Calu3 (cell line): ENCODE measurements at regions not wholly inside any gene's neighbourhood (a gene's known extent, or its start where the extent isn't known, plus 50 kb on each side); places are given as distances from the start of the nearest gene placed in this dataset.

Experiments used
- BruUV-seq: library from RNA; stranded (reverse); fragments of 400-500 nt; replicated peaks from 2 replicates; lab custom pipeline; 2021; lab: Mats Ljungman, UMichigan
- CTCF ChIA-PET: fragments of 300-600 bp; sonication (Branson Sonifier 250); formaldehyde crosslinking; loops from one replicate; lab custom pipeline; 2022; ENCODE audit warnings: antibody characterized with exemption; lab: Charles Lee
- DNase-seq: peaks from one replicate; pipeline ENCODE4 v3.0.0; 2022
- H3K27ac Mint-ChIP-seq: one replicate; pipeline ENCODE4 v1.8.0; 2022; ENCODE audit warnings: mixed read lengths; ENCODE audit not compliant: unreplicated experiment
- H3K27me3 Mint-ChIP-seq: one replicate; pipeline ENCODE4 v1.8.0; 2022; ENCODE audit warnings: mixed read lengths; ENCODE audit not compliant: unreplicated experiment
- H3K36me3 Mint-ChIP-seq: one replicate; pipeline ENCODE4 v1.8.0; 2022; ENCODE audit warnings: mild to moderate bottlenecking, moderate library complexity, mixed read lengths; ENCODE audit not compliant: insufficient read depth, unreplicated experiment
- H3K4me1 Mint-ChIP-seq: one replicate; pipeline ENCODE4 v1.8.0; 2022; ENCODE audit warnings: mild to moderate bottlenecking, low read depth, mixed read lengths; ENCODE audit not compliant: unreplicated experiment
- H3K4me3 Mint-ChIP-seq: one replicate; pipeline ENCODE4 v1.8.0; 2022; ENCODE audit warnings: mild to moderate bottlenecking, low read depth, moderate library complexity, mixed read lengths; ENCODE audit not compliant: unreplicated experiment
- H3K9me3 Mint-ChIP-seq: one replicate; pipeline ENCODE4 v1.8.0; 2022; ENCODE audit warnings: low read depth, mixed read lengths; ENCODE audit not compliant: unreplicated experiment
- intact Hi-C: fragments of 100-400 bp; cut with micrococcal nuclease; formaldehyde crosslinking; loops from one replicate; pipeline ENCODE4 v1.10.0; 2022; ENCODE audit not compliant: unreplicated experiment
- TF ChIP-seq, protein P1 (sequence below): fragments of 200-600 bp; IDR thresholded peaks from one replicate; pipeline ENCODE4 v1.8.0; 2022; ENCODE audit warnings: antibody characterized with exemption; ENCODE audit not compliant: unreplicated experiment

DNA sequence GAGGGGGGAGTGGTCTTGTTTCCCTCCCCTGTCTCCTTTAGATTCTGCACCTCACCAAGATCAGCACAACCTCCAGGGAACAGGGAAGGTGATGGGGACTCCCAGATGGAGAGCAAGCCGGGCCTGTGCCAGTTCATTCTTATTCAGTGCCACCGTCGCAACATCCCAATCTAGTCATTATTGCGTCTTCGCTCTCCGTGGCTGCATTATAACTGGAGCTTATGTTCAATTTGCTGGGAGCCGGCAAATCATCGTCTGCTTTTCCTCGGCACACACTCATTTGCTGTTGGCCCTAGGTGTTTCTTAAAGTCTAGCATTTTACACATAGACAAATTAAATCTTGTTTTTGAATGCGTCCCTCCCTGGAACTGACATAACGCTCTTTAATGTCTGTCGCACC, 1269.7 kb downstream of the BRD1 start:
- intact Hi-C loops, result no loop called here
- DNase-seq, result no peak
- BruUV-seq, result no TSS peak
- Mint-ChIP-seq H3K27me3 (no peaks in the 10 kb centered on the region), H3K4me1 (no peaks in the 10 kb centered on the region), H3K4me3 (no peak overlapping the region), H3K9me3 (peaks cover 8% of the 10 kb centered on the region), H3K36me3 (peaks cover 7% of the 10 kb centered on the region), H3K27ac (no peak overlapping the region)
- CTCF ChIA-PET, result no interaction called here
- TF ChIP-seq, protein P1, sequence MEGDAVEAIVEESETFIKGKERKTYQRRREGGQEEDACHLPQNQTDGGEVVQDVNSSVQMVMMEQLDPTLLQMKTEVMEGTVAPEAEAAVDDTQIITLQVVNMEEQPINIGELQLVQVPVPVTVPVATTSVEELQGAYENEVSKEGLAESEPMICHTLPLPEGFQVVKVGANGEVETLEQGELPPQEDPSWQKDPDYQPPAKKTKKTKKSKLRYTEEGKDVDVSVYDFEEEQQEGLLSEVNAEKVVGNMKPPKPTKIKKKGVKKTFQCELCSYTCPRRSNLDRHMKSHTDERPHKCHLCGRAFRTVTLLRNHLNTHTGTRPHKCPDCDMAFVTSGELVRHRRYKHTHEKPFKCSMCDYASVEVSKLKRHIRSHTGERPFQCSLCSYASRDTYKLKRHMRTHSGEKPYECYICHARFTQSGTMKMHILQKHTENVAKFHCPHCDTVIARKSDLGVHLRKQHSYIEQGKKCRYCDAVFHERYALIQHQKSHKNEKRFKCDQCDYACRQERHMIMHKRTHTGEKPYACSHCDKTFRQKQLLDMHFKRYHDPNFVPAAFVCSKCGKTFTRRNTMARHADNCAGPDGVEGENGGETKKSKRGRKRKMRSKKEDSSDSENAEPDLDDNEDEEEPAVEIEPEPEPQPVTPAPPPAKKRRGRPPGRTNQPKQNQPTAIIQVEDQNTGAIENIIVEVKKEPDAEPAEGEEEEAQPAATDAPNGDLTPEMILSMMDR, result no peak

DNA sequence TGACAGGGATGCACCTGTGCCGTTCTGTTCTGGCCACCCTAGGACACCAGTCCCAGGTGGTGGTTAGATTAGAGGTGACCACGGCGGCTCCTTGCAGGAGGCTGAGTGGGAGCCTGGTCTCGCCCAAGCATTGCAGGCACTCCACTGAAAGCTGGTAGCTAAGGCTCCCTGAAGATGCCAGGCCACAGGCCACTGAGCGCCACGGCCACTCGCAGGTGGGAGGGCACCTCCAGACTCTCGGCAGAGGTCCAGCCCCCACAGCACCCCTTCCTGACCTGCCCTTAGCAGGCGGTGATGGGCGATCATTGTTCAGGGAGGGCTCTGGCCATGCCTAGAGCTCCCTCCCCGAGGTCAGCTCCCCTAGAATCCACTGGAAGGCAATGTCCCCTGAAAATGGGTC, 1270.2 kb downstream of the BRD1 start:
- BruUV-seq, result no TSS peak
- H3K9me3 Mint-ChIP-seq, result peaks cover 6% of the 10 kb centered on the region
- H3K4me3 Mint-ChIP-seq, result no peak overlapping the region
- TF ChIP-seq, protein P1, result no peak
- no peak for DNase-seq
- no peaks in the 10 kb centered on the region for H3K27me3 Mint-ChIP-seq
- intact Hi-C loops, result no loop called here
- H3K4me1 Mint-ChIP-seq, result no peaks in the 10 kb centered on the region
- H3K27ac Mint-ChIP-seq, result no peak overlapping the region
- peaks cover 10% of the 10 kb centered on the region for H3K36me3 Mint-ChIP-seq
- CTCF ChIA-PET, result no interaction called here

DNA sequence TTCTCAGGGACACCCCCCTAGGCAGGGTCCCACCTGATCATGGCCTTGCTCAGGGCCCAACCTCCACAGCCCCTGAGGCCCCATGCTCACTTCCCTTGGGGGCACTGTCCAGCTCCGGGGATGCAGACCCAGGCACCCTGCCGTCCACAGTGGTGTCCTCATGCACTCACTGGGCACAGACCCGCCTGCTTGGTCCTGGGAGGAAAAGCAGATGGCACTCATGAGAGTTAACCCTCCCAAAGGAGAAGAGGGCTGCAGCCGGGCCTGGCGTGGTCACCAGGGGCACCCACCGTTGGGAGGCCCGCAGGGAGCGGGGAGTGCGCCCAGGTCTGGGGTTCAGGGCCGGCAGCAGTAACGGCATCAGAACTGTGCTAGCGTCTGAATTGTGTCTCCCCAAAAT, 1270.9 kb downstream of the BRD1 start:
- CTCF ChIA-PET, result no interaction called here
- intact Hi-C loops, result no loop called here
- Mint-ChIP-seq H3K4me1 (no peaks in the 10 kb centered on the region), H3K27ac (no peak overlapping the region), H3K4me3 (no peak overlapping the region), H3K9me3 (peaks cover 6% of the 10 kb centered on the region), H3K27me3 (no peaks in the 10 kb centered on the region), H3K36me3 (peaks cover 10% of the 10 kb centered on the region)
- DNase-seq, result no peak
- TF ChIP-seq, protein P1, result no peak
- no TSS peak for BruUV-seq

DNA sequence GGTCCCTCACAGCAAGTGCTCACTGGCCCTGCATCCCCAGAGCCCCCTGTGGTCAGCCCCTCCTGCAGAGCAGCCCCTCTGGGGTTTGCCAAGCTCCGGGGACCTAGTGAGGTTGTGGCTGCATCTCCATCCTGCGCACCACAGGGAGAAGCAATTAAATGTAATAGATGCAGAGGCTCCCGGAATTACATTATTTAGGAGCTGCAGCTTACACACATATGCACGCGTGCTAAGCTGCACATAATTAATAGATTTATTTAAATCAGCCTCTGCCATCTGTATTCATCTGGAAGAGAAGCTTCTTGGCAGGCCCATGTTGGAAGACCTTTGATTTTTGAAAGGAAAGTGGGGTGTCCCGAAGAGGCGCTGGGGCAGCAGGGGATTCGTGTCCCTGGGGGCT, 1271.5 kb downstream of the BRD1 start:
- Mint-ChIP-seq H3K36me3 (peaks cover 7% of the 10 kb centered on the region), H3K27ac (no peak overlapping the region), H3K4me1 (no peaks in the 10 kb centered on the region), H3K9me3 (peaks cover 6% of the 10 kb centered on the region), H3K27me3 (no peaks in the 10 kb centered on the region), H3K4me3 (no peak overlapping the region)
- CTCF ChIA-PET, result no interaction called here
- TF ChIP-seq, protein P1, result no peak
- no TSS peak for BruUV-seq
- intact Hi-C loops, result no loop called here
- no peak for DNase-seq
